ENCODE measurements at regions not wholly inside any gene's neighbourhood (a gene's known extent, or its start where the extent isn't known, plus 50 kb on each side); places are given as distances from the start of the nearest gene placed in this dataset.

DNA sequence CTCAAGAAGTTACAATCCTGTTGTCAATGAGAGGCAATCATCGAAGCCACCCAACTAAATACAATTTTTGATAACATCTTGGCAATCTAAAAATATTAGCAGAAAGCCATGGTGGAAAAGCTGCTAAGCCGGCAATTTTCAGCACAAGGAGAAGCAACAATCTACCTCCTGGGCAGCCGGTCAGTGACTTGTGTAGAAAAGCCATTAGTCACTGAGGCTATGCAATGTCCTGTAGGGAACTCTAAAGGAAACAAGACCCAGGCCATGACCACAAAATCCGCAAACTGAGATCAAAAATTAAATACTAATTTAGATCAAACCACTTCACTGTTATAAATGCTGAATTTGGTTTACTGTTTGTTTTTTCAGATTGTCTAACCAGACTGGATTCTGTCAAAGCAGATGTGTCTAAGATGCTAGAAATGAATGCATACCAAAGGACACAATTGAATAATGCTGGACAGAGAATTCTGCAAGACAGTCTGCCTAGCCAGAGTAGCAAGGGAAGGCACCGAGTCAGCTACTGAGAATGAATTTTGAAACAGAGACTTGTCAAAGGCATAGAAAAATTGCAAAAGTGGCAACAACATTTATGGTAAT lies 384.8 kb downstream of the PRELID2 start:
- ChIA-PET CTCF (no interaction called here), POLR2A (no interaction called here)
- no peak for ATAC-seq
- FAIRE-seq = no peak
- Histone ChIP-seq H3K4me3 (no peak overlapping the region), H3K4me2 (no peak overlapping the region), H3K4me1 (no peaks in the 10 kb centered on the region), H3K9me3 (no peaks in the 10 kb centered on the region), H3K27ac (no peak overlapping the region)
- no peak for TF ChIP-seq JUNB (IDR thresholded peaks at IDR 0.05)
- TF ChIP-seq RARB (CRISPR knock-in tag; IDR thresholded peaks at IDR 0.05) = no peak
- TF ChIP-seq FOXS1 (CRISPR knock-in tag; IDR thresholded peaks at IDR 0.05) = no peak
- no peak for TF ChIP-seq RAD21 (conservative IDR thresholded peaks at IDR 0.05 in 1 of 2, IDR thresholded peaks at IDR 0.05 in 1 of 2)
- TF ChIP-seq CEBPB (IDR thresholded peaks at IDR 0.05) = no peak
- no peak for TF ChIP-seq HEYL (CRISPR knock-in tag; IDR thresholded peaks at IDR 0.05)
- TF ChIP-seq RNF2 (IDR thresholded peaks at IDR 0.05; ENCODE audit: borderline replicate concordance, low read depth) = no peak
- TF ChIP-seq, protein P1, sequence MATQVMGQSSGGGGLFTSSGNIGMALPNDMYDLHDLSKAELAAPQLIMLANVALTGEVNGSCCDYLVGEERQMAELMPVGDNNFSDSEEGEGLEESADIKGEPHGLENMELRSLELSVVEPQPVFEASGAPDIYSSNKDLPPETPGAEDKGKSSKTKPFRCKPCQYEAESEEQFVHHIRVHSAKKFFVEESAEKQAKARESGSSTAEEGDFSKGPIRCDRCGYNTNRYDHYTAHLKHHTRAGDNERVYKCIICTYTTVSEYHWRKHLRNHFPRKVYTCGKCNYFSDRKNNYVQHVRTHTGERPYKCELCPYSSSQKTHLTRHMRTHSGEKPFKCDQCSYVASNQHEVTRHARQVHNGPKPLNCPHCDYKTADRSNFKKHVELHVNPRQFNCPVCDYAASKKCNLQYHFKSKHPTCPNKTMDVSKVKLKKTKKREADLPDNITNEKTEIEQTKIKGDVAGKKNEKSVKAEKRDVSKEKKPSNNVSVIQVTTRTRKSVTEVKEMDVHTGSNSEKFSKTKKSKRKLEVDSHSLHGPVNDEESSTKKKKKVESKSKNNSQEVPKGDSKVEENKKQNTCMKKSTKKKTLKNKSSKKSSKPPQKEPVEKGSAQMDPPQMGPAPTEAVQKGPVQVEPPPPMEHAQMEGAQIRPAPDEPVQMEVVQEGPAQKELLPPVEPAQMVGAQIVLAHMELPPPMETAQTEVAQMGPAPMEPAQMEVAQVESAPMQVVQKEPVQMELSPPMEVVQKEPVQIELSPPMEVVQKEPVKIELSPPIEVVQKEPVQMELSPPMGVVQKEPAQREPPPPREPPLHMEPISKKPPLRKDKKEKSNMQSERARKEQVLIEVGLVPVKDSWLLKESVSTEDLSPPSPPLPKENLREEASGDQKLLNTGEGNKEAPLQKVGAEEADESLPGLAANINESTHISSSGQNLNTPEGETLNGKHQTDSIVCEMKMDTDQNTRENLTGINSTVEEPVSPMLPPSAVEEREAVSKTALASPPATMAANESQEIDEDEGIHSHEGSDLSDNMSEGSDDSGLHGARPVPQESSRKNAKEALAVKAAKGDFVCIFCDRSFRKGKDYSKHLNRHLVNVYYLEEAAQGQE (IDR thresholded peaks at IDR 0.05) = no peak
- no peak for TF ChIP-seq NFE2L2 (conservative IDR thresholded peaks at IDR 0.05; ENCODE audit: low read length)
- TF ChIP-seq TP53 (CRISPR knock-in tag; IDR thresholded peaks at IDR 0.05) = no peak
- no peak for TF ChIP-seq ZFP36 (IDR thresholded peaks at IDR 0.05; ENCODE audit: borderline replicate concordance, partially characterized antibody)
- no peak for TF ChIP-seq ZC3H11A (IDR thresholded peaks at IDR 0.05)
- TF ChIP-seq CBX8 (IDR thresholded peaks at IDR 0.05) = no peak
- 35% methylated on average over 5 of the region's 5 CpGs for WGBS (ENCODE audit: missing lambda C conversion rate)
- DNase-seq (ENCODE audit: low read depth in 1 of 2, low spot score in 1 of 2) = no peak

DNA sequence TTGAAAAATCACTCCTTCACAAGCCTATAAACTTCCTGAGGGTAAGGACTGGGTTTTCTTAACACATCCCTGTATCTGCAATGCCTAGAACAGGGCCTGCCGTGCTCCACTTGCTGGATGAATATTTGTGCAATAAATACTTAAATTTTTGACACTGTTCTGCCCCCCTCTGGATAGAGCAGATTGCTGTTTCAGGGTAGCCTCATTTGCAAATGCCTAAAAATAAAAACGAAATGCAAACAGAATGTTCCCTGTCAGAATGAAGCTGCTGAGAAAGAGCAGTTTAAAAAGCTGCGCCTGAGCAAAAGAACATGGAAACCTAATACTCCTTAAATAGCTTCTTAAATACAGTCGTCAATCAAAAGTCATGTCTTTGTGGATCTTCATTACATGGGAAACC lies 385.3 kb downstream of the PRELID2 start:
- TF ChIP-seq, protein P2, sequence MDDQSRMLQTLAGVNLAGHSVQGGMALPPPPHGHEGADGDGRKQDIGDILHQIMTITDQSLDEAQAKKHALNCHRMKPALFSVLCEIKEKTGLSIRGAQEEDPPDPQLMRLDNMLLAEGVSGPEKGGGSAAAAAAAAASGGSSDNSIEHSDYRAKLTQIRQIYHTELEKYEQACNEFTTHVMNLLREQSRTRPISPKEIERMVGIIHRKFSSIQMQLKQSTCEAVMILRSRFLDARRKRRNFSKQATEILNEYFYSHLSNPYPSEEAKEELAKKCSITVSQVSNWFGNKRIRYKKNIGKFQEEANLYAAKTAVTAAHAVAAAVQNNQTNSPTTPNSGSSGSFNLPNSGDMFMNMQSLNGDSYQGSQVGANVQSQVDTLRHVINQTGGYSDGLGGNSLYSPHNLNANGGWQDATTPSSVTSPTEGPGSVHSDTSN (IDR thresholded peaks at IDR 0.05) = no peak
- TF ChIP-seq FOSL2 (IDR thresholded peaks at IDR 0.05) (no peak), FOSL2 (CRISPR knock-in tag; IDR thresholded peaks at IDR 0.05) (no peak), MAZ (IDR thresholded peaks at IDR 0.05; ENCODE audit: borderline replicate concordance, low read depth, low read length) (no peak), ESRRA (IDR thresholded peaks at IDR 0.05; ENCODE audit: borderline replicate concordance, low read length) (no peak), HDAC2 (IDR thresholded peaks at IDR 0.05) (no peak)
- TF ChIP-seq, protein P3, sequence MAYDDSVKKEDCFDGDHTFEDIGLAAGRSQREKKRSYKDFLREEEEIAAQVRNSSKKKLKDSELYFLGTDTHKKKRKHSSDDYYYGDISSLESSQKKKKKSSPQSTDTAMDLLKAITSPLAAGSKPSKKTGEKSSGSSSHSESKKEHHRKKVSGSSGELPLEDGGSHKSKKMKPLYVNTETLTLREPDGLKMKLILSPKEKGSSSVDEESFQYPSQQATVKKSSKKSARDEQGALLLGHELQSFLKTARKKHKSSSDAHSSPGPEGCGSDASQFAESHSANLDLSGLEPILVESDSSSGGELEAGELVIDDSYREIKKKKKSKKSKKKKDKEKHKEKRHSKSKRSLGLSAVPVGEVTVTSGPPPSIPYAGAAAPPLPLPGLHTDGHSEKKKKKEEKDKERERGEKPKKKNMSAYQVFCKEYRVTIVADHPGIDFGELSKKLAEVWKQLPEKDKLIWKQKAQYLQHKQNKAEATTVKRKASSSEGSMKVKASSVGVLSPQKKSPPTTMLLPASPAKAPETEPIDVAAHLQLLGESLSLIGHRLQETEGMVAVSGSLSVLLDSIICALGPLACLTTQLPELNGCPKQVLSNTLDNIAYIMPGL (CRISPR knock-in tag; IDR thresholded peaks at IDR 0.05; ENCODE audit: borderline replicate concordance) = no peak
- TF ChIP-seq, protein P4, sequence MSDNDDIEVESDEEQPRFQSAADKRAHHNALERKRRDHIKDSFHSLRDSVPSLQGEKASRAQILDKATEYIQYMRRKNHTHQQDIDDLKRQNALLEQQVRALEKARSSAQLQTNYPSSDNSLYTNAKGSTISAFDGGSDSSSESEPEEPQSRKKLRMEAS (IDR thresholded peaks at IDR 0.05) = no peak
- Histone ChIP-seq H3K4me1 (no peaks in the 10 kb centered on the region), H3K4me3 (no peak overlapping the region), H3K27ac (no peak overlapping the region), H3K9me3 (no peaks in the 10 kb centered on the region), H3K4me2 (no peak overlapping the region)
- CTCF ChIA-PET = no interaction called here
- POLR2A ChIA-PET = no interaction called here
- DNase-seq (ENCODE audit: low read depth in 1 of 2, low spot score in 1 of 2) (no peak), ATAC-seq (no peak), FAIRE-seq (no peak)
- WGBS (ENCODE audit: missing lambda C conversion rate) = 35% methylated on average over 4 of the region's 4 CpGs

Data from A549 (cell line).